ENCODE measurements at regions not wholly inside any gene's neighbourhood (a gene's known extent, or its start where the extent isn't known, plus 50 kb on each side); places are given as distances from the start of the nearest gene placed in this dataset.

GRCh38 chr3:146921693-146922092 lies 316.5 kb upstream of the PLSCR5 start:
- H3K36me3 Mint-ChIP-seq (ENCODE audit: low read depth) = no peaks in the 10 kb centered on the region
- intact Hi-C loops (cut with micrococcal nuclease) = no loop called here
- H3K4me1 Mint-ChIP-seq (ENCODE audit: low read depth) = no peaks in the 10 kb centered on the region
- CTCF ChIA-PET = no interaction called here
- no peak overlapping the region for H3K27ac Mint-ChIP-seq
- no peak for DNase-seq
- H3K9me3 Mint-ChIP-seq = peaks cover 3% of the 10 kb centered on the region
- H3K4me3 Mint-ChIP-seq = no peak overlapping the region
- H3K27me3 Mint-ChIP-seq (ENCODE audit: low read depth) = no peaks in the 10 kb centered on the region

GRCh38 chr3:146914409-146914808 lies 309.3 kb upstream of the PLSCR5 start:
- Mint-ChIP-seq H3K27ac (no peak overlapping the region), H3K36me3 (ENCODE audit: low read depth) (no peaks in the 10 kb centered on the region), H3K4me1 (ENCODE audit: low read depth) (no peaks in the 10 kb centered on the region), H3K4me3 (no peak overlapping the region), H3K27me3 (ENCODE audit: low read depth) (no peaks in the 10 kb centered on the region), H3K9me3 (peaks cover 4% of the 10 kb centered on the region)
- DNase-seq = no peak
- intact Hi-C loops (cut with micrococcal nuclease) = no loop called here
- CTCF ChIA-PET = no interaction called here

GRCh38 chr3:146912241-146913015 lies 307.3 kb upstream of the PLSCR5 start:
- intact Hi-C loops (cut with micrococcal nuclease) = no loop called here

GRCh38 chr3:146903927-146904326 lies 298.8 kb upstream of the PLSCR5 start:
- Mint-ChIP-seq H3K9me3 (no peaks in the 10 kb centered on the region), H3K4me1 (ENCODE audit: low read depth) (no peaks in the 10 kb centered on the region), H3K4me3 (no peak overlapping the region), H3K36me3 (ENCODE audit: low read depth) (no peaks in the 10 kb centered on the region), H3K27ac (no peak overlapping the region), H3K27me3 (ENCODE audit: low read depth) (no peaks in the 10 kb centered on the region)
- CTCF ChIA-PET = no interaction called here
- no peak for DNase-seq
- intact Hi-C loops (cut with micrococcal nuclease) = no loop called here

More at GRCh38 chr3:146912241-146913015, 307.3 kb upstream of the PLSCR5 start:
- no peaks in the 10 kb centered on the region for H3K4me1 Mint-ChIP-seq (ENCODE audit: low read depth)
- H3K4me3 Mint-ChIP-seq = no peak overlapping the region
- H3K27ac Mint-ChIP-seq = no peak overlapping the region
- CTCF ChIA-PET = no interaction called here
- H3K27me3 Mint-ChIP-seq (ENCODE audit: low read depth) = no peaks in the 10 kb centered on the region
- H3K36me3 Mint-ChIP-seq (ENCODE audit: low read depth) = no peaks in the 10 kb centered on the region
- no peak for DNase-seq
- H3K9me3 Mint-ChIP-seq = peaks cover 2% of the 10 kb centered on the region

GRCh38 chr3:146899171-146899570 lies 294.0 kb upstream of the PLSCR5 start:
- Mint-ChIP-seq H3K9me3 (no peaks in the 10 kb centered on the region), H3K27ac (no peak overlapping the region), H3K36me3 (ENCODE audit: low read depth) (no peaks in the 10 kb centered on the region), H3K27me3 (ENCODE audit: low read depth) (no peaks in the 10 kb centered on the region), H3K4me1 (ENCODE audit: low read depth) (no peaks in the 10 kb centered on the region), H3K4me3 (no peak overlapping the region)
- CTCF ChIA-PET = no interaction called here
- DNase-seq = no peak
- intact Hi-C loops (cut with micrococcal nuclease) = no loop called here

GRCh38 chr3:146896711-146897110 lies 291.6 kb upstream of the PLSCR5 start:
- Mint-ChIP-seq H3K4me3 (no peak overlapping the region), H3K27me3 (ENCODE audit: low read depth) (no peaks in the 10 kb centered on the region), H3K36me3 (ENCODE audit: low read depth) (no peaks in the 10 kb centered on the region), H3K9me3 (no peaks in the 10 kb centered on the region), H3K4me1 (ENCODE audit: low read depth) (no peaks in the 10 kb centered on the region), H3K27ac (no peak overlapping the region)
- CTCF ChIA-PET = no interaction called here
- intact Hi-C loops (cut with micrococcal nuclease) = no loop called here
- no peak for DNase-seq

GRCh38 chr3:146895026-146895749 lies 290.0 kb upstream of the PLSCR5 start:
- intact Hi-C loops (cut with micrococcal nuclease) = no loop called here
- DNase-seq = no peak
- Mint-ChIP-seq H3K36me3 (ENCODE audit: low read depth) (no peaks in the 10 kb centered on the region), H3K27ac (no peak overlapping the region), H3K4me1 (ENCODE audit: low read depth) (no peaks in the 10 kb centered on the region), H3K4me3 (no peak overlapping the region), H3K9me3 (no peaks in the 10 kb centered on the region), H3K27me3 (ENCODE audit: low read depth) (no peaks in the 10 kb centered on the region)
- CTCF ChIA-PET = no interaction called here

GRCh38 chr3:146894406-146894805 lies 289.3 kb upstream of the PLSCR5 start:
- H3K9me3 Mint-ChIP-seq = no peaks in the 10 kb centered on the region
- no peaks in the 10 kb centered on the region for H3K27me3 Mint-ChIP-seq (ENCODE audit: low read depth)
- no peak overlapping the region for H3K27ac Mint-ChIP-seq
- no peaks in the 10 kb centered on the region for H3K36me3 Mint-ChIP-seq (ENCODE audit: low read depth)
- no peaks in the 10 kb centered on the region for H3K4me1 Mint-ChIP-seq (ENCODE audit: low read depth)
- H3K4me3 Mint-ChIP-seq = no peak overlapping the region
- CTCF ChIA-PET = interaction anchor here (1.0 kb wide), 1 partner anchor 9 kb away, joined by 3 read pairs; no protein-coding TSS in a partner anchor
- intact Hi-C loops (cut with micrococcal nuclease) = no loop called here
- no peak for DNase-seq

GRCh38 chr3:146892041-146892440 lies 286.9 kb upstream of the PLSCR5 start:
- Mint-ChIP-seq H3K4me3 (no peak overlapping the region), H3K4me1 (ENCODE audit: low read depth) (no peaks in the 10 kb centered on the region), H3K27ac (no peak overlapping the region), H3K9me3 (no peaks in the 10 kb centered on the region), H3K27me3 (ENCODE audit: low read depth) (no peaks in the 10 kb centered on the region), H3K36me3 (ENCODE audit: low read depth) (no peaks in the 10 kb centered on the region)
- no peak for DNase-seq
- intact Hi-C loops (cut with micrococcal nuclease) = no loop called here
- CTCF ChIA-PET = no interaction called here

GRCh38 chr3:146889626-146890025 lies 284.5 kb upstream of the PLSCR5 start:
- no peak overlapping the region for H3K27ac Mint-ChIP-seq
- intact Hi-C loops (cut with micrococcal nuclease) = no loop called here
- H3K9me3 Mint-ChIP-seq = peaks cover 4% of the 10 kb centered on the region
- CTCF ChIA-PET = no interaction called here
- DNase-seq = no peak
- H3K4me3 Mint-ChIP-seq = no peak overlapping the region
- no peaks in the 10 kb centered on the region for H3K36me3 Mint-ChIP-seq (ENCODE audit: low read depth)
- H3K27me3 Mint-ChIP-seq (ENCODE audit: low read depth) = no peaks in the 10 kb centered on the region
- H3K4me1 Mint-ChIP-seq (ENCODE audit: low read depth) = no peaks in the 10 kb centered on the region

- no peak for DNase-seq
- no peaks in the 10 kb centered on the region for H3K27me3 Mint-ChIP-seq (ENCODE audit: low read depth)
- no peaks in the 10 kb centered on the region for H3K4me1 Mint-ChIP-seq (ENCODE audit: low read depth)
- H3K4me3 Mint-ChIP-seq = no peak overlapping the region
- intact Hi-C loops (cut with micrococcal nuclease) = no loop called here
- H3K27ac Mint-ChIP-seq = no peak overlapping the region
- CTCF ChIA-PET = interaction anchor here (0.6 kb wide), 1 partner anchor 161 kb away, joined by 3 read pairs; no protein-coding TSS in a partner anchor
- H3K9me3 Mint-ChIP-seq = peaks cover 4% of the 10 kb centered on the region
- no peaks in the 10 kb centered on the region for H3K36me3 Mint-ChIP-seq (ENCODE audit: low read depth)
Measured at GRCh38 chr3:146888176-146888575, 283.0 kb upstream of the PLSCR5 start.

- H3K36me3 Mint-ChIP-seq (ENCODE audit: low read depth) = no peaks in the 10 kb centered on the region
- H3K4me1 Mint-ChIP-seq (ENCODE audit: low read depth) = no peaks in the 10 kb centered on the region
- DNase-seq = no peak
- intact Hi-C loops (cut with micrococcal nuclease) = no loop called here
- no peak overlapping the region for H3K4me3 Mint-ChIP-seq
- CTCF ChIA-PET = interaction anchor here (1.0 kb wide), 1 partner anchor 9 kb away, joined by 3 read pairs; no protein-coding TSS in a partner anchor
- H3K27ac Mint-ChIP-seq = no peak overlapping the region
- peaks cover 6% of the 10 kb centered on the region for H3K9me3 Mint-ChIP-seq
- no peaks in the 10 kb centered on the region for H3K27me3 Mint-ChIP-seq (ENCODE audit: low read depth)
Measured at GRCh38 chr3:146884721-146885120, 279.6 kb upstream of the PLSCR5 start.

GRCh38 chr3:146884296-146884695 lies 279.1 kb upstream of the PLSCR5 start:
- Mint-ChIP-seq H3K27ac (no peak overlapping the region), H3K4me3 (no peak overlapping the region), H3K9me3 (peaks cover 6% of the 10 kb centered on the region), H3K36me3 (ENCODE audit: low read depth) (no peaks in the 10 kb centered on the region), H3K27me3 (ENCODE audit: low read depth) (no peaks in the 10 kb centered on the region), H3K4me1 (ENCODE audit: low read depth) (no peaks in the 10 kb centered on the region)
- intact Hi-C loops (cut with micrococcal nuclease) = no loop called here
- CTCF ChIA-PET = no interaction called here
- no peak for DNase-seq

Data from activated naive CD4-positive, alpha-beta T cell treated with anti-CD3 and anti-CD28 coated beads for 36 hours (primary cell).